Activated T-cell treated with anti-CD3 and anti-CD28 coated beads, Interleukin-2, amount 50 U/mL, for 24 hours (primary cell): ENCODE measurements at regions not wholly inside any gene's neighbourhood (a gene's known extent, or its start where the extent isn't known, plus 50 kb on each side); places are given as distances from the start of the nearest gene placed in this dataset.
"Not testable (repeated sequence)": the region's sequence is repeated elsewhere in the genome, so short reads cannot be mapped to it uniquely, and the experiment has no call there.

Experiments used
- DNase-seq: peaks from one replicate; pipeline ENCODE4 v3.0.0-alpha.2; 2020
- H3K27ac Mint-ChIP-seq: 2 replicates; pipeline ENCODE4 v1.8.0; 2020; ENCODE audit warnings: mild to moderate bottlenecking, mixed read lengths
- H3K27me3 Mint-ChIP-seq: 2 replicates; pipeline ENCODE4 v1.8.0; 2020; ENCODE audit warnings: mixed read lengths
- H3K36me3 Mint-ChIP-seq: 2 replicates; pipeline ENCODE4 v1.8.0; 2020; ENCODE audit warnings: low read depth, mixed read lengths
- H3K4me1 Mint-ChIP-seq: 2 replicates; pipeline ENCODE4 v1.8.0; 2020; ENCODE audit warnings: low read depth, mixed read lengths
- H3K4me3 Mint-ChIP-seq: 2 replicates; pipeline ENCODE4 v1.8.0; 2020; ENCODE audit warnings: mild to moderate bottlenecking, moderate library complexity, mixed read lengths
- H3K9me3 Mint-ChIP-seq: 2 replicates; pipeline ENCODE4 v1.8.0; 2020; ENCODE audit warnings: mixed read lengths

- not testable (repeated sequence) for H3K36me3 Mint-ChIP-seq, H3K27ac Mint-ChIP-seq, H3K4me3 Mint-ChIP-seq, DNase-seq, H3K4me1 Mint-ChIP-seq, H3K27me3 Mint-ChIP-seq
- H3K9me3 Mint-ChIP-seq, result peaks cover 13% of the 10 kb centered on the region
Observed at GRCh38 chr4:31750581-31750980, 1030.4 kb downstream of the PCDH7 start.

DNA sequence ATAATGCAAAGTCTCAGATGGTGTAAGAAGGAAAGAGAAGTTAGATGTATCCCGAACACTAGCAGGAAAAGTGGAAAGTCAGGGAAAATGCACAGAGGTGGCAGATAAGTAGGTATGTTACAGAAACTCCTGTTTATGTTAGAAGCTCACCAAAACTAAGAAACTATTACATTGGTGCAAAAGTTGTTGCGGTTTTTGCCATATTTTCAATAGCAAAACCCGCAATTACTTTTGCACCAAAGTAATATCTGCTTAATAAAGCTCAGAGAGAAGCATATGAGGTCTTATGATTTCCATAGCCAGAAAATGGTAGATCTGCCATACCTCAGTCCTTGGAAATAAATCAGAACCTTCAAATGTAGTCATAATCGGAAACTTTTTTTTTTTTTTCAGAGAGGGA lies 1035.6 kb downstream of the PCDH7 start:
- H3K9me3 Mint-ChIP-seq, result peaks cover 28% of the 10 kb centered on the region
- H3K27ac Mint-ChIP-seq, result no peak overlapping the region
- no peaks in the 10 kb centered on the region for H3K27me3 Mint-ChIP-seq
- H3K4me3 Mint-ChIP-seq, result no peak overlapping the region
- no peaks in the 10 kb centered on the region for H3K36me3 Mint-ChIP-seq
- no peaks in the 10 kb centered on the region for H3K4me1 Mint-ChIP-seq
- DNase-seq, result no peak

- H3K4me1 Mint-ChIP-seq, result no peaks in the 10 kb centered on the region
- no peak overlapping the region for H3K4me3 Mint-ChIP-seq
- no peaks in the 10 kb centered on the region for H3K36me3 Mint-ChIP-seq
- no peak overlapping the region for H3K27ac Mint-ChIP-seq
- no peaks in the 10 kb centered on the region for H3K27me3 Mint-ChIP-seq
- peaks cover 9% of the 10 kb centered on the region for H3K9me3 Mint-ChIP-seq
- no peak for DNase-seq
Observed at GRCh38 chr4:31768756-31769155, 1048.6 kb downstream of the PCDH7 start.

DNA sequence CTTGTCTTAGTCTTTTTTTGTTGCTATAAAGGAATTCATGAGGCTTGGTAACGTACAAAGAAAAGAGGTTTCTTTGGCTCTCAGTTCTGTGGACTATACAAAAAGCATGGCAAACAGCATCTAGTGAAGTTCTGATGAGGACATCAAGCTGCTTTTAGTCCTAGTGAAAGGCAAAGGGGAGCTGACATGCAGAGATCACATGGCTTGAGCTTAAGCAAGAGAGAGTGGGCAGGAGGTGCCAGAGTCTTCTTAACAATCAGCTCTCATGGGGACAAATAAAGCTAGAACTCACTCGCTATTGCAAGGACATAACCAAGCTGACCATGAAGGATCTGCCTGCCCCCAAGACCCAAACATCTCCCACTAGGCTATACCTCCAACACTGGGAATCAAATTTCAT lies 1063.1 kb downstream of the PCDH7 start:
- H3K27ac Mint-ChIP-seq, result no peak overlapping the region
- H3K9me3 Mint-ChIP-seq, result peaks cover 8% of the 10 kb centered on the region
- no peak for DNase-seq
- H3K4me1 Mint-ChIP-seq, result no peaks in the 10 kb centered on the region
- no peaks in the 10 kb centered on the region for H3K36me3 Mint-ChIP-seq
- no peak overlapping the region for H3K4me3 Mint-ChIP-seq
- H3K27me3 Mint-ChIP-seq, result no peaks in the 10 kb centered on the region

DNA sequence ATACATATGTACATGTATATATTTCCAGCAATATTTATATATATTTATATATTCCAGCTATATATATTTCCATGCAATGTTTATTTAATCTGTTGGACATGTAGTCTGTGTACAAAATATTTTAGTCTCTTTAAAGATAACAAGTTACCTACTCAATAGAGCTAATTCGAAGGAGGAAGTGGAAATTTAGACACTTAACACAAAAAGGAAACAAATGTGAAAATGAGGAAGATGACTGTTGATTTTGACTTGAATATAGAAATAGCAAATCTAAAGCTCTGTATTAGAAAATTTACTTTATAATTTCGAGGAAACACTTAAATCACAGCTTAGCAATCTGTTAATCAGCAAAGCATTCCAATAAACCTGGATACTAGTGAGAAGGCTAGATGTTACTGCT lies 1064.4 kb downstream of the PCDH7 start:
- no peak overlapping the region for H3K27ac Mint-ChIP-seq

DNA sequence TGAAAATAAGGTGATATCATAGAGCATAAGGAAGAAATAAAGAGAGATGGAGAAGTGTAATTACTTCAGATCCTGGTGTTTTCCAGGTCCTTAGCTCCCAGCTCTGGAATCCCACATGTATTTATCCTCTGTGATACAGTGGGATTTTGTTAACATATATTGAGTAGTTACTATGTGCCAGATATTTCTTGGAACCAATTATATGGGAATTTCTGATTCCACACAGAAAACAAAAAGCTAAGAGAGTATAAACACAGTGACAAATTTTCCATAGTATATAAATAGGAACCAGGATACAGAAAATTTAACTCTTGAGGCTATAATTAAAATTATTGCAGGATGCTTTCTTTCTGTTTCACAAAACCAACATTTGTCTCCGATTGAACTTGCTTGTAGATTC lies 1067.5 kb downstream of the PCDH7 start:
- Mint-ChIP-seq H3K27ac (no peak overlapping the region), H3K27me3 (no peaks in the 10 kb centered on the region), H3K9me3 (peaks cover 10% of the 10 kb centered on the region), H3K4me1 (no peaks in the 10 kb centered on the region), H3K4me3 (no peak overlapping the region), H3K36me3 (no peaks in the 10 kb centered on the region)
- no peak for DNase-seq

More for the DNA sequence above, 1064.4 kb downstream of the PCDH7 start:
- H3K27me3 Mint-ChIP-seq, result no peaks in the 10 kb centered on the region
- H3K9me3 Mint-ChIP-seq, result peaks cover 8% of the 10 kb centered on the region
- H3K4me3 Mint-ChIP-seq, result no peak overlapping the region
- DNase-seq, result no peak
- H3K4me1 Mint-ChIP-seq, result no peaks in the 10 kb centered on the region
- H3K36me3 Mint-ChIP-seq, result no peaks in the 10 kb centered on the region

DNA sequence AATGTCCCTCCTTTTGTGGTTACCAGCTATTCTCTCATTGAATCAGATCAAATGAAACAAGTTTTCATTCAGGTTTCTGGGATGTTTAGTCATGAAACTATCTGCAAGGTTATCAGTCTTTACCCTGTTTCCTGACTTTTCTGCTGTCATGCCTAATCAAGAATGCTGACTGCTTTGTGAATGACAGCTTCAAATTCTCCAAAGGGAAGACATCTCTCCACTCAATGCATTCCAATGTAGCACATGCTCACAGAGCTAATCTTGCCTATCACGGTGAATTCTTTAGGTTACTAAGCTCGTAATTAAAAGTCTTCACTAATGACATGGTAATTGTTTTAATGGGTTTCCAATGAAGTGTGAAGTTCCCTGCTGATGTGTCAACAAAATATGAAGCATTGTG lies 1068.5 kb downstream of the PCDH7 start:
- no peaks in the 10 kb centered on the region for H3K36me3 Mint-ChIP-seq
- H3K27ac Mint-ChIP-seq, result no peak overlapping the region
- peaks cover 8% of the 10 kb centered on the region for H3K9me3 Mint-ChIP-seq
- H3K4me1 Mint-ChIP-seq, result no peaks in the 10 kb centered on the region
- DNase-seq, result no peak
- H3K4me3 Mint-ChIP-seq, result no peak overlapping the region
- no peaks in the 10 kb centered on the region for H3K27me3 Mint-ChIP-seq

DNA sequence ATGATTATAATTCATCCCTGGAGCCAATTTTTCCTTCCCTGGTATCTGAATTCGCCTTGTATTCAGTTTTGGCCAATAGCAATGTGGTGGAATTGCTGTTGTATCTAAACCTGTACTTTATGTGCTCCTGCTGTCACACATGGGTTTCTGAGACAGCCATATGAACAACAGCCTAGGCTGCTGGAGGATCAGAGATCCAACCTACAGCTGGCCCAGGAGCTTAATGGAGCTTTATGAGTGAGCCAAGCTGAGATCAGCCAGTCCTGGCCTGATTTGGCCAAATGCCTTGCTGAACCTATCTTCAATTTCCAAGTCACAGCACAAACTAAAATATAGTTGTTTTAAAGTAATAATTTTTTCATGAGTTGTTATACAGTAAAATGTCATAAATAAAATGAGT lies 1071.5 kb downstream of the PCDH7 start:
- Mint-ChIP-seq H3K4me1 (no peaks in the 10 kb centered on the region), H3K27ac (no peak overlapping the region)

DNA sequence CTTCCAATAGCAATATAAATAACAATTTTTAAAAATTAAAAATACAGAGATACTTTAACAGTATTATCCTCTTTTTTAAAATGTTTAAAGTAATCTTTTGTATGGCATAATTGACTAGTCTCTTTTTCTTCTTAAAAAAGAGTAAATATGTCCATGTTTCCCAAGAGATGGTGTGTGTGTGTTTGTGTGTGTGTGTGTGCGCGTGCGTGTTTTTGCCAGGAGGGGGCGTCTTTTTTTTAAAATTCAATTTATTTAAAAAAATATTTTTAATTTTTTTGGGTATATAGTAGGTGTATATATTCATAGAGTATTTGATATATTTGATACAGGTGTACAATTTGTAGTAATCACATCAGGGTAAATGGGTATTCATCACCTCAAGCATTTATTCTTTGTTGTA lies 1073.7 kb downstream of the PCDH7 start:
- peaks cover 7% of the 10 kb centered on the region for H3K9me3 Mint-ChIP-seq
- DNase-seq, result no peak
- H3K27me3 Mint-ChIP-seq, result no peaks in the 10 kb centered on the region
- H3K27ac Mint-ChIP-seq, result no peak overlapping the region
- no peaks in the 10 kb centered on the region for H3K4me1 Mint-ChIP-seq
- no peak overlapping the region for H3K4me3 Mint-ChIP-seq
- H3K36me3 Mint-ChIP-seq, result no peaks in the 10 kb centered on the region

More for the DNA sequence above, 1071.5 kb downstream of the PCDH7 start:
- Mint-ChIP-seq H3K36me3 (no peaks in the 10 kb centered on the region), H3K27me3 (no peaks in the 10 kb centered on the region), H3K9me3 (peaks cover 13% of the 10 kb centered on the region), H3K4me3 (no peak overlapping the region)
- DNase-seq, result no peak

GRCh38 chr4:31797052-31797451 lies 1076.9 kb downstream of the PCDH7 start:
- H3K9me3 Mint-ChIP-seq, result peaks cover 28% of the 10 kb centered on the region
- not testable (repeated sequence) for H3K27me3 Mint-ChIP-seq, H3K4me1 Mint-ChIP-seq, H3K27ac Mint-ChIP-seq, DNase-seq, H3K36me3 Mint-ChIP-seq, H3K4me3 Mint-ChIP-seq

DNA sequence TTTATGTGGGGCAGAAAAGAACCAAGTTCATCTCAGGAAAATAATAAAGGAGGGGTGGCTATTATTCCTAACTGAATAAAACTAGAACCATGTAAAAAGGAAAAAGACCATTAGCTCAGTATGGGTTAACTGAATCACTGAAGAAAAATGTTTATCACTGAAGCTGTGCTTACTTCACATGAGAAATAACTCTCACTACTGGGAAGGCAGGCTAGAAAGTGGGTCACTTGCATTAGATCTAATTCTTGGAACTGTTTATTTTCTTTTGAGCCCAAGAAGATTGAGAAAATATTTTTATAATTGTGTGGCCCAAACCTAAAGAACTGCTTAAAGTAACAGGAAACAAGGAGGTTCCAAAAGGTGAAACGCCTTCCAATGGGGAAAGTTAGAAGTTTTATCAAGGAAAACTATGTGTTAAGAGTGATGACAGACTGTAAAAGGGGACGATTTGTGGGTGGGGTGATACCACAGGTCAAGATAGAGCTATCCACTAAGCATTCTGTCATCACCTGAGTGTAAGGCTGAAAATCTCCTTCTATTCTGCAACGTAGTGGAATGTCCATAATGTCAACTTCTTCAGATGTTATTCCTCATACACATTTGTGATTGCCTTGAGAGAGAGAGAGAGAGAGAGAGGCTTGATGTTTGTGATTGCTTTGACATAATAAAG lies 1083.5 kb downstream of the PCDH7 start:
- Mint-ChIP-seq H3K27ac (no peak overlapping the region), H3K9me3 (peaks cover 34% of the 10 kb centered on the region), H3K36me3 (no peaks in the 10 kb centered on the region)

DNA sequence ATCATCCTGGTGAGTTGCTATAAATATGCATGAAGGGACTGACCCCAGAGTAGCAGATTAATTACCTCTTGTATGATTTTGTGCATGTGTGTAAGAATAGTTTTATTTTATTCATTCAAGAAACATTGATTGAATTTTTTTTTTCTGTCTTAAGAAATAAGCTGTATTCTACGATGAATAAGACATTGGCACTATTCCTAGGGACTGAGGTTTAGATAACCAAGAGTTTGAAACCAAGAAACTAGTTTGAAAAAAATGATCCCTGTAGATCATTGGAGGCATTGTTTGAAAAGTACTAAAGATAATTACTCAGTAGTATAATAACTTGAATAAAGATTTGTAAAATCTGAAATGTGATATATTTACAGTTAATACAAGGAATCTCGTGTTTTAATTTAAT lies 1086.9 kb downstream of the PCDH7 start:
- DNase-seq, result no peak
- Mint-ChIP-seq H3K4me1 (no peaks in the 10 kb centered on the region), H3K36me3 (no peaks in the 10 kb centered on the region), H3K27me3 (no peaks in the 10 kb centered on the region), H3K4me3 (no peak overlapping the region), H3K27ac (no peak overlapping the region), H3K9me3 (peaks cover 12% of the 10 kb centered on the region)

More for the DNA sequence above, 1083.5 kb downstream of the PCDH7 start:
- H3K4me1 Mint-ChIP-seq, result no peaks in the 10 kb centered on the region
- no peak for DNase-seq
- no peaks in the 10 kb centered on the region for H3K27me3 Mint-ChIP-seq
- H3K4me3 Mint-ChIP-seq, result no peak overlapping the region

DNA sequence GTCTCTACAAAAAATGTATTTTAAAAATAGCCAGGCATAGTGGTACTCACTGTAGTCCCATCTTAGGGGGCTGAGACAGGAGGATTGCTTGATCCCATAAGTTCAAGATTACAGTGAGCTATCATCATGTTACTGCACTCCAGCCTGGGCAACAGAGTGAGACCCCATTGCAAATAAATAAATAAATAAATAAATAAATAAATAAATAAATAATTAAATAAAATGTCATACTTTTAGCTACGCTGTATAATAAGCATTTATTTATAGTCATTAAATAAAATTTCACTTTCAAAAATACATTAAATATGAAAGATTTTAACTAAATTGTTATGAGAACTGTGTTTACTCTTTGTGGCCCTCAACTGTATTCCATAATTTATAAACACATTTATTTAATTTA lies 1124.2 kb downstream of the PCDH7 start:
- Mint-ChIP-seq H3K9me3 (peaks cover 26% of the 10 kb centered on the region), H3K4me1 (no peaks in the 10 kb centered on the region), H3K27me3 (no peaks in the 10 kb centered on the region)

GRCh38 chr4:31851946-31852345 lies 1131.8 kb downstream of the PCDH7 start:
- H3K27me3 Mint-ChIP-seq, result no peaks in the 10 kb centered on the region
- no peak overlapping the region for H3K4me3 Mint-ChIP-seq
- no peak overlapping the region for H3K27ac Mint-ChIP-seq
- H3K9me3 Mint-ChIP-seq, result peaks cover 34% of the 10 kb centered on the region
- H3K4me1 Mint-ChIP-seq, result no peaks in the 10 kb centered on the region
- no peaks in the 10 kb centered on the region for H3K36me3 Mint-ChIP-seq
- DNase-seq, result no peak

More for the DNA sequence above, 1124.2 kb downstream of the PCDH7 start:
- Mint-ChIP-seq H3K27ac (no peak overlapping the region), H3K4me3 (no peak overlapping the region), H3K36me3 (no peaks in the 10 kb centered on the region)
- DNase-seq, result no peak

DNA sequence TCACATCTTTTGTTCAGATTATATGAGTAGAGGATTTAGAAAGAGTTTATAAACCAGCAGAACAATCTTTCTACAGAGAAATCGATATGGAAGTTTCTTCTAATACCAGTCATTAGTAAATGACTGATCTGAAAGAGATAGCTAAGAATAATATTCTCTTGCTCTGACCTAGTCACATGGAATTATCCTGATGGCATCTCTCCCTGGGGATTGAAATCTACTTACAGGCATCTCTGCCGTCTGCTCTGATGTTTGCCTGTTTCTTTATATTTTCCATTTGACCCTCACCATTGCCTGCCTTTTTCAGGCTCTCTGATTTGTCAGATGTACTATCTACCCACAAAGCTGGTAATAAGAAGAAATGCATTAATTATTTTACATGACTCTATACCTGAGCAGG lies 1157.3 kb downstream of the PCDH7 start:
- peaks cover 18% of the 10 kb centered on the region for H3K9me3 Mint-ChIP-seq
- no peaks in the 10 kb centered on the region for H3K36me3 Mint-ChIP-seq
- no peak overlapping the region for H3K27ac Mint-ChIP-seq
- H3K27me3 Mint-ChIP-seq, result no peaks in the 10 kb centered on the region
- no peak for DNase-seq
- H3K4me3 Mint-ChIP-seq, result no peak overlapping the region
- no peaks in the 10 kb centered on the region for H3K4me1 Mint-ChIP-seq

DNA sequence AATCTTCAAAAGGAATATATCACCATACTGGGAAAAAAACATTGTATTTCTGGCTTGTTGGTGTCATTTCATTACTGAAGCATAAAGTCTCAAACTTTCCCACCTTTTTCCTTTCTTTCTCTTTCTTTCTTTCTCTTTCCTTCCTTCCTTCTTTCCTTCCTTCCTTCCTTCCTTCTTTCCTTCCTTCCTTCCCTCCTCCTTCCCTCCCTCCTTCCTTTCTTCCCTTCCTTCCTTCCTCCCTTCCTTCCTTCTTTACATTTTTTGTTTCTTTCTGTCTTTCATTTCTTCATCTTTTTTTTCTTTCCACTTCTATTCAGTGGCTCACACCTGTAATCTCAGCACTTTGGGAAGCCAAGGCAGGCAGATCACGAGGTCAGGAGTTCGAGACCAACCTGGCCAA lies 1160.7 kb downstream of the PCDH7 start:
- H3K27ac Mint-ChIP-seq, H3K4me1 Mint-ChIP-seq, DNase-seq, H3K4me3 Mint-ChIP-seq, H3K27me3 Mint-ChIP-seq, H3K36me3 Mint-ChIP-seq: not testable (repeated sequence)
- H3K9me3 Mint-ChIP-seq, result peaks cover 20% of the 10 kb centered on the region
